Astrocyte of the cerebellum (primary cell): ENCODE measurements at regions not wholly inside any gene's neighbourhood (a gene's known extent, or its start where the extent isn't known, plus 50 kb on each side); places are given as distances from the start of the nearest gene placed in this dataset.

Experiments
- DNase-seq: peaks from one replicate; pipeline ENCODE4 v3.0.0-alpha.2; 2011; ENCODE audit warnings: low read depth
- H3K4me3 ChIP-seq: 2 replicates; pipeline ENCODE4 v1.5.1; 2011; ENCODE audit warnings: mild to moderate bottlenecking, low read depth, low read length, moderate library complexity
- CTCF ChIP-seq: IDR thresholded peaks from 2 replicates; pipeline ENCODE4 v1.5.1; 2012; ENCODE audit warnings: low read length, low read depth, moderate library complexity, mild to moderate bottlenecking; ENCODE audit errors: missing control alignments
- in situ Hi-C: cut with HindIII; loops from 2 replicates; pipeline ENCODE4 v1.10.0; 2017; ENCODE audit warnings: low sequenced_read_pairs

GRCh38 chr2:223652902-223653301, 50.7 kb upstream of the SCG2 start:
- in situ Hi-C loops, result no loop called here
- H3K4me3 ChIP-seq, result no peak overlapping the region
- no peak for DNase-seq
- no peak for TF ChIP-seq CTCF

- no peak for TF ChIP-seq CTCF
- in situ Hi-C loops, result no loop called here
- H3K4me3 ChIP-seq, result no peak overlapping the region
- DNase-seq, result no peak
Observed at GRCh38 chr2:223652122-223652521, 50.0 kb upstream of the SCG2 start.
